RWPE1 (cell line): ENCODE measurements at regions not wholly inside any gene's neighbourhood (a gene's known extent, or its start where the extent isn't known, plus 50 kb on each side); places are given as distances from the start of the nearest gene placed in this dataset.
A peak's percentile ranks its signal among the peaks of the same experiment; 100 is the strongest.
"Not testable (repeated sequence)": the region's sequence is repeated elsewhere in the genome, so short reads cannot be mapped to it uniquely, and the experiment has no call there.

Experiments used
- CTCF ChIA-PET: fragments of 350-600 bp; sonication (Branson Sonifier 250); formaldehyde crosslinking; extraction: SDS; loops from one replicate; lab custom pipeline; 2021; lab: Yijun Ruan, JAX
- POLR2A ChIA-PET: fragments of 400-600 bp; formaldehyde crosslinking; extraction: SDS; loops from one replicate; lab custom pipeline; 2020; ENCODE audit warnings: antibody characterized with exemption; ENCODE audit not compliant: low non-redundant PET; lab: Yijun Ruan, JAX
- DNase-seq: peaks from one replicate; pipeline ENCODE4 v3.0.0; 2012; ENCODE audit warnings: low spot score
- H3K27ac ChIP-seq: fragments of 450-650 bp; 2 replicates; pipeline ENCODE4 v1.5.1; 2017
- TF ChIP-seq, protein P1 (sequence below): fragments of 450-650 bp; conservative IDR thresholded peaks from 2 replicates; pipeline ENCODE4 v1.5.1; 2017; ENCODE audit warnings: low read depth, mild to moderate bottlenecking

DNA sequence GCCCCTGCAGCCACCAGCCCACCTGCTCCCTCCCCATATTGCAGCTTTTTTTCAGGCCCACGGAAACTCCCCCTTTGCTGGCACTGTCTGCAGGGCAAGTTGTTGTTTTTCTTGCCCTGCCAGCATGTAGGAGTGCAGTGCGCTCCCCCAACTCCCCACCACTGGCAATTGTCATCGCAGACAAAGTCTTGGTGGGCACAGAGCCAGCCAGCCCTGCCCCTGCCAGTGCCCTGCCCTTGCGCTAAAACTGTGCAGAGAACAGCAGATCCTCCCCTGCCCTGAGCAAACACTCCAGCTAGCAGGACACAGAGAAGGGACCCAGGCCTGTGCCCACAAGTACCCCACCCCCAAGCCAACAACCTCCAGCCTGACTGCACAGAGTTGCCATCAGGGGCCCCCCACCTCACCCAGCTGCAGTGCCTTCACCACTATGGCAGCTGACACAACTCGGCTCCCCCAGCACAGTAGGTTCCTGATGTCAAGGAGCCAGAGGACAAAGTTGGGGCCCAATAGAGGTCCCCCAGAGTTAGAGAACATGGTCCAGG lies 158.1 kb upstream of the ARHGAP42 start:
- no peak for DNase-seq
- ChIA-PET CTCF (no interaction called here), POLR2A (no interaction called here)
- TF ChIP-seq, protein P1, sequence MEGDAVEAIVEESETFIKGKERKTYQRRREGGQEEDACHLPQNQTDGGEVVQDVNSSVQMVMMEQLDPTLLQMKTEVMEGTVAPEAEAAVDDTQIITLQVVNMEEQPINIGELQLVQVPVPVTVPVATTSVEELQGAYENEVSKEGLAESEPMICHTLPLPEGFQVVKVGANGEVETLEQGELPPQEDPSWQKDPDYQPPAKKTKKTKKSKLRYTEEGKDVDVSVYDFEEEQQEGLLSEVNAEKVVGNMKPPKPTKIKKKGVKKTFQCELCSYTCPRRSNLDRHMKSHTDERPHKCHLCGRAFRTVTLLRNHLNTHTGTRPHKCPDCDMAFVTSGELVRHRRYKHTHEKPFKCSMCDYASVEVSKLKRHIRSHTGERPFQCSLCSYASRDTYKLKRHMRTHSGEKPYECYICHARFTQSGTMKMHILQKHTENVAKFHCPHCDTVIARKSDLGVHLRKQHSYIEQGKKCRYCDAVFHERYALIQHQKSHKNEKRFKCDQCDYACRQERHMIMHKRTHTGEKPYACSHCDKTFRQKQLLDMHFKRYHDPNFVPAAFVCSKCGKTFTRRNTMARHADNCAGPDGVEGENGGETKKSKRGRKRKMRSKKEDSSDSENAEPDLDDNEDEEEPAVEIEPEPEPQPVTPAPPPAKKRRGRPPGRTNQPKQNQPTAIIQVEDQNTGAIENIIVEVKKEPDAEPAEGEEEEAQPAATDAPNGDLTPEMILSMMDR = no peak
- no peak overlapping the region for H3K27ac ChIP-seq

DNA sequence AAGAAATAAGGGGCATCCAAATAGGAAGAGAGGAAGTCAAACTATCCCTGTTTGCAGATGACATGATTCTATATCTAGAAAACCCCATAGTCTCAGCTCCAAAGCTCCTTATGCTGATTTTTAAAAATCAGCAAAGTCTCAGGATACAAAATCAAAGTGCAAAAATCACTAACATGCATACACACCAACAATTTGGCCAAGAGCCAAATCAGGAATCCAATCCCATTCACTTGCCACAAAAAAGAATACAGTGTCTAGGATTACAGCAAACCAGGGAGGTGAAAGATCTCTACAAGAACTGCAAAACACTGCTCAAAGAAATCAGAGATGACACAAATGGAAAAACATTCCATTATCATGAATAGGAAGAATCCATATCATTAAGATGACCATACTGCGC lies 155.8 kb upstream of the ARHGAP42 start:
- DNase-seq, POLR2A ChIA-PET, H3K27ac ChIP-seq, CTCF ChIA-PET: not testable (repeated sequence)

DNA sequence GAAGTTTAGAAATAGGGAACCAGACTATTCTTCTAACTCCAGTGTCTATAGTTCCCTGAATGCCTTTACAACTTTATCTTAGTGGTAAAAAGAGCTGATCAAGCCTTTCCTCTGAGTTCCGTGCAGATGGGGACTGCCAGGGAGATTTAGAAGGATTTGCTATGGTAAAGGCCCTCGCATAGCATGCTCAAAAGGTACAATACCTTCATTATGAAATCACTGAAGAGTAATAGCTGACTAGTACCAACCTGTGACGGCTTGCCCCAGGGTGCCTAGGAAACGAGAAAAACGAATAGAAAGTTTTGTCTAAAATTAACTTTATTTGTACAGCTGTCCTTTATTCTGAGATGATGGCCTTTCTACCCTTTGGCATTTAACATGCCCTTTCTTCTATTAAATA lies 150.1 kb upstream of the ARHGAP42 start:
- TF ChIP-seq, protein P1 = no peak
- DNase-seq = no peak
- CTCF ChIA-PET = no interaction called here
- POLR2A ChIA-PET = no interaction called here
- no peak overlapping the region for H3K27ac ChIP-seq

DNA sequence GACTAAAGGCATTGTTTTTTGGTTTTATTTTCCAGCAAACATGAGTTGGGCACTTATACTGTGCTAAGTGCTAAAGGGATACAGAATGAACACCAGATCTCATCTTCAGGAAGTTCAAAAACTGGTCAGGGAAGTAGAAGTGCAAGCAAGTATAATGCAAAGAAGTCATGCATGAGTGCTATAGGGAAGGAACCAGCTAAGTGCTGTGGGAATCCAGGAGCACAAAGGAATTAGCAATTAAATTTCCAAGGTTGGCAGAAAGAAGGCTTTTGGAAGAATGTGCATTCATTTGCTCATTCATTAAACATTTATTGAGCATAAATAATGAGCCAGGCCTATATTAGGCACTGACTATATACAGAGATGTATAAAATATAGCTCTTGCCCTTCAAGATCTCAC lies 143.7 kb upstream of the ARHGAP42 start:
- no peak overlapping the region for H3K27ac ChIP-seq
- POLR2A ChIA-PET = no interaction called here
- TF ChIP-seq, protein P1 = no peak
- CTCF ChIA-PET = no interaction called here
- no peak for DNase-seq

DNA sequence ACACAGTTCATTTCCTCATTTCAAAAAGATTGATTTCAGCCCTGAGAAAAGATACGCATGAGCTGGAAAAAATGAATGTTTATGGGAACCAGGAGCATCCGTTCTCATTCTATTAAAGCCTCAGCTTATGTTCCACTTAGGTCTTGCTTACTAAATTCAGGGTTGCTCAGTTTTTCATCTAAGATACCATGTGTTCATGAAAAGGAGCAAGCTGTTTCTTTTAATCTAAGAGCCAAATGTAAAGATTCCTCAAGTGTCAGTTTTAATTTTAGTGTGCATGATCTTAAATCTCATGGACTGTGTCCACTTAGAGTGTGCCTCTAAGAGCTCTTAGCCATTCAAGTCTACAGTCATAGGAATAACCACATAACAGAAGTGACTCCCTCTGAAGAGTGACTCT lies 141.5 kb upstream of the ARHGAP42 start:
- TF ChIP-seq, protein P1 = no peak
- no peak overlapping the region for H3K27ac ChIP-seq
- no peak for DNase-seq
- CTCF ChIA-PET = interaction anchor here (0.6 kb wide), 1 partner anchor 451 kb away, joined by 3 read pairs; no protein-coding TSS in a partner anchor
- POLR2A ChIA-PET = no interaction called here

DNA sequence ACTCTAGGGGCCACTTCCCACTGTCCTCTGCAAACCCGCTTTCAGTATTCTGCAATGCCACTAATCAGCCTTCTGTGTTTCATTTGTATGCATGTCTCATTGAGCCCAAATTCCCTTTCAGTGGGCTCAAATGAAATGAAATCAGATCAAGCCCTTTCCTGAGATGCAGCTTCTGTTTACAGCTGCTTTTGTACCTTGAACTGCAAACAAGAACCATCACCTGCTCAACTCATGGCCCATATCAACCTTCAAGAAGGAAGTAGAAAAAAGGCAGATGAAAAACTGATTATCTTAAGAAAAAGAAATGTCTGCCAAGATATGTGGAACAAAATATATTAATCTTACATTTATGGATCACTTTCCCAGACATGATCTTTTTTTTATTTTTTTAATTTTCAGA lies 141.1 kb upstream of the ARHGAP42 start:
- CTCF ChIA-PET = interaction anchor here (0.6 kb wide), 1 partner anchor 452 kb away, joined by 3 read pairs; no protein-coding TSS in a partner anchor
- POLR2A ChIA-PET = no interaction called here
- no peak for DNase-seq
- no peak overlapping the region for H3K27ac ChIP-seq
- TF ChIP-seq, protein P1 = no peak

DNA sequence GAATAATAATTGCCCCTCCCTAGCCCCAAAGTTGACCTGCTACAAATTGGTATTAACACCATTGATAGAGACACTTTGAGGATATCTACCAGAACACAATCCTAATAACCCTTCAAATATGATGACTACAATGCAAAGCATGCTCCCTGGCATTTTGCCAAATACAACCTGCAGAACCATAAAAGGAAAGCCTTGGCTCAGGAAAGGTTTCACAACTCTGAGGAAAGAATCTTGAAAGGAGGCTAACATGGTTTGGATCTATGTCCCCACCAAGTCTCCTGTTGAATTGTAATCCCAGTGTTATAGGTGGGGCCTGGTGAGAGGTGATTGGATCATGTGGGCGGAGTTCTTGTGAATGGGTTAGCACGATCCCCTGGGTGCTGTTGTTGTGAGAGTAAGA lies 140.4 kb upstream of the ARHGAP42 start:
- peak; percentile 67 for DNase-seq
- ChIA-PET CTCF (no interaction called here), POLR2A (no interaction called here)
- TF ChIP-seq, protein P1 = no peak
- no peak overlapping the region for H3K27ac ChIP-seq
